Sigmoid colon (tissue), 4 donors: ENCODE measurements at regions not wholly inside any gene's neighbourhood (a gene's known extent, or its start where the extent isn't known, plus 50 kb on each side); places are given as distances from the start of the nearest gene placed in this dataset.

ENCODE experiments used
- CTCF ChIP-seq, 4 experiments: fragments of 450-650 bp in 3 of 4; fragments of 200-600 bp in 1 of 4; IDR thresholded peaks; one replicate each; pipeline ENCODE4 v1.5.1; 2016 to 2019; ENCODE audit warnings: antibody characterized with exemption in 4 of 4, mild to moderate bottlenecking in 3 of 4, moderate library complexity in 2 of 4
- POLR2A ChIP-seq, 2 donors: fragments of 450-650 bp; IDR thresholded peaks; one replicate each; pipeline ENCODE4 v1.6.1; 2016; ENCODE audit warnings: antibody characterized with exemption in 2 of 2, mild to moderate bottlenecking in 2 of 2, moderate library complexity in 2 of 2
- POLR2AphosphoS5 ChIP-seq, 4 donors: sonication (generic); formaldehyde crosslinking; IDR thresholded peaks; one replicate each; pipeline ENCODE4 v1.6.1; 2017; ENCODE audit warnings: antibody characterized with exemption in 4 of 4

- TF ChIP-seq CTCF (IDR thresholded peaks at IDR 0.05): no peak
- TF ChIP-seq POLR2AphosphoS5 (IDR thresholded peaks at IDR 0.05): no peak
- TF ChIP-seq POLR2A (IDR thresholded peaks at IDR 0.05): no peak
Measured at GRCh38 chr2:14831458-14831857, 198.9 kb downstream of the LRATD1 start.
